ENCODE measurements at regions not wholly inside any gene's neighbourhood (a gene's known extent, or its start where the extent isn't known, plus 50 kb on each side); places are given as distances from the start of the nearest gene placed in this dataset.
"Not testable (repeated sequence)": the region's sequence is repeated elsewhere in the genome, so short reads cannot be mapped to it uniquely, and the experiment has no call there.

DNA sequence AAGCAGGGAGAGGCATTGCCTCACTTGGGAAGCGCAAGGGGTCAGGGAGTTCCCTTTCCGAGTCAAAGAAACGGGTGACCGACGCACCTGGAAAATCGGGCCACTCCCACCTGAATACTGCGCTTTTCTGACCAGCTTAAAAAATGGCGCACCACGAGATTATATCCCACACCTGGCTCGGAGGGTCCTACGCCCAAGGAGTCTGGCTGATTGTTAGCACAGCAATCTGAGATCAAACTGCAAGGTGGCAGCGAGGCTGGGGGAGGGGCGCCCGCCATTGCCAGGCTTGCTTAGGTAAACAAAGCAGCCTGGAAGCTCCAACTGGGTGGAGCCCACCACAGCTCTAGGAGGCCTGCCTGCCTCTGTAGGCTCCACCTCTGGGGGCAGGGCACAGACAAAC lies 137.9 kb downstream of the TBX18 start:
- TF ChIP-seq, protein P1, sequence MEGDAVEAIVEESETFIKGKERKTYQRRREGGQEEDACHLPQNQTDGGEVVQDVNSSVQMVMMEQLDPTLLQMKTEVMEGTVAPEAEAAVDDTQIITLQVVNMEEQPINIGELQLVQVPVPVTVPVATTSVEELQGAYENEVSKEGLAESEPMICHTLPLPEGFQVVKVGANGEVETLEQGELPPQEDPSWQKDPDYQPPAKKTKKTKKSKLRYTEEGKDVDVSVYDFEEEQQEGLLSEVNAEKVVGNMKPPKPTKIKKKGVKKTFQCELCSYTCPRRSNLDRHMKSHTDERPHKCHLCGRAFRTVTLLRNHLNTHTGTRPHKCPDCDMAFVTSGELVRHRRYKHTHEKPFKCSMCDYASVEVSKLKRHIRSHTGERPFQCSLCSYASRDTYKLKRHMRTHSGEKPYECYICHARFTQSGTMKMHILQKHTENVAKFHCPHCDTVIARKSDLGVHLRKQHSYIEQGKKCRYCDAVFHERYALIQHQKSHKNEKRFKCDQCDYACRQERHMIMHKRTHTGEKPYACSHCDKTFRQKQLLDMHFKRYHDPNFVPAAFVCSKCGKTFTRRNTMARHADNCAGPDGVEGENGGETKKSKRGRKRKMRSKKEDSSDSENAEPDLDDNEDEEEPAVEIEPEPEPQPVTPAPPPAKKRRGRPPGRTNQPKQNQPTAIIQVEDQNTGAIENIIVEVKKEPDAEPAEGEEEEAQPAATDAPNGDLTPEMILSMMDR (conservative IDR thresholded peaks at IDR 0.05 in 1 of 2, IDR thresholded peaks at IDR 0.05 in 1 of 2; ENCODE audit: extremely low read depth in 1 of 2, insufficient read depth in 1 of 2, low read depth in 1 of 2, low read length in 2 of 2), result not testable (repeated sequence)
- TF ChIP-seq EZH2 (IDR thresholded peaks at IDR 0.05; ENCODE audit: borderline replicate concordance, low read length), result not testable (repeated sequence)

Data from mammary epithelial cell (primary cell).